ENCODE measurements at regions not wholly inside any gene's neighbourhood (a gene's known extent, or its start where the extent isn't known, plus 50 kb on each side); places are given as distances from the start of the nearest gene placed in this dataset.

- TF ChIP-seq BHLHE40 (IDR thresholded peaks at IDR 0.05; ENCODE audit: borderline replicate concordance) (no peak), FOXM1 (IDR thresholded peaks at IDR 0.05; ENCODE audit: borderline replicate concordance) (no peak), NFRKB (IDR thresholded peaks at IDR 0.05) (no peak), SP1 (IDR thresholded peaks at IDR 0.05) (no peak), HDGF (IDR thresholded peaks at IDR 0.05; ENCODE audit: borderline replicate concordance) (no peak), FOXK2 (IDR thresholded peaks at IDR 0.05) (no peak), SUZ12 (IDR thresholded peaks at IDR 0.05) (no peak), CTBP1 (IDR thresholded peaks at IDR 0.05; ENCODE audit: borderline replicate concordance) (no peak), TARDBP (IDR thresholded peaks at IDR 0.05) (no peak), ZNF384 (IDR thresholded peaks at IDR 0.05) (no peak), ELF4 (IDR thresholded peaks at IDR 0.05) (no peak), L3MBTL2 (conservative IDR thresholded peaks at IDR 0.05) (no peak), LEF1 (IDR thresholded peaks at IDR 0.05; ENCODE audit: borderline replicate concordance) (no peak)
- TF ChIP-seq, protein P1, sequence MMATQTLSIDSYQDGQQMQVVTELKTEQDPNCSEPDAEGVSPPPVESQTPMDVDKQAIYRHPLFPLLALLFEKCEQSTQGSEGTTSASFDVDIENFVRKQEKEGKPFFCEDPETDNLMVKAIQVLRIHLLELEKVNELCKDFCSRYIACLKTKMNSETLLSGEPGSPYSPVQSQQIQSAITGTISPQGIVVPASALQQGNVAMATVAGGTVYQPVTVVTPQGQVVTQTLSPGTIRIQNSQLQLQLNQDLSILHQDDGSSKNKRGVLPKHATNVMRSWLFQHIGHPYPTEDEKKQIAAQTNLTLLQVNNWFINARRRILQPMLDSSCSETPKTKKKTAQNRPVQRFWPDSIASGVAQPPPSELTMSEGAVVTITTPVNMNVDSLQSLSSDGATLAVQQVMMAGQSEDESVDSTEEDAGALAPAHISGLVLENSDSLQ (IDR thresholded peaks at IDR 0.05), result no peak
These were observed 368.4 kb downstream of the THBS2 start for GRCh38 chr6:168885196-168885595.
